ENCODE measurements at regions not wholly inside any gene's neighbourhood (a gene's known extent, or its start where the extent isn't known, plus 50 kb on each side); places are given as distances from the start of the nearest gene placed in this dataset.

DNA sequence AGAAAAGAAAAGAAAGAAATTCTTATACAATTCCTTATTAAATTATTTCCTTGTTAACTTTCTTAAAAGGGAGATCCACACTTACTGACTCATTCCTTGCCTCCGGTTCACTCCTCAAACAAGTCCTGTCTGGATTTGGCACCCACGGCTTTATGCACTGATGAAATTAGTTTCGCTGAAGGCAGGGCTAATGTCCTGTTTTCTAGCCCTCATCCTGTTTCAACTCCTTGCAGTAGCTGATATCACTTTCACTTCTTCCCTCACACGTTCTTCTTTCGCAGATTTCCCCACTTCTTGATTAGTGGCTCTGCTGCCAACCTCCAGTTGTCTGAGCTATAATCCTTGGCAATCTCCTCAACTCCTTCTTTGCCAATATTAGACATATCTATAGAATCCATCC lies 215.2 kb downstream of the URB2 start:
- TF ChIP-seq, protein P1, sequence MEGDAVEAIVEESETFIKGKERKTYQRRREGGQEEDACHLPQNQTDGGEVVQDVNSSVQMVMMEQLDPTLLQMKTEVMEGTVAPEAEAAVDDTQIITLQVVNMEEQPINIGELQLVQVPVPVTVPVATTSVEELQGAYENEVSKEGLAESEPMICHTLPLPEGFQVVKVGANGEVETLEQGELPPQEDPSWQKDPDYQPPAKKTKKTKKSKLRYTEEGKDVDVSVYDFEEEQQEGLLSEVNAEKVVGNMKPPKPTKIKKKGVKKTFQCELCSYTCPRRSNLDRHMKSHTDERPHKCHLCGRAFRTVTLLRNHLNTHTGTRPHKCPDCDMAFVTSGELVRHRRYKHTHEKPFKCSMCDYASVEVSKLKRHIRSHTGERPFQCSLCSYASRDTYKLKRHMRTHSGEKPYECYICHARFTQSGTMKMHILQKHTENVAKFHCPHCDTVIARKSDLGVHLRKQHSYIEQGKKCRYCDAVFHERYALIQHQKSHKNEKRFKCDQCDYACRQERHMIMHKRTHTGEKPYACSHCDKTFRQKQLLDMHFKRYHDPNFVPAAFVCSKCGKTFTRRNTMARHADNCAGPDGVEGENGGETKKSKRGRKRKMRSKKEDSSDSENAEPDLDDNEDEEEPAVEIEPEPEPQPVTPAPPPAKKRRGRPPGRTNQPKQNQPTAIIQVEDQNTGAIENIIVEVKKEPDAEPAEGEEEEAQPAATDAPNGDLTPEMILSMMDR (IDR thresholded peaks at IDR 0.05; ENCODE audit: low read depth, low read length) = no peak
- TF ChIP-seq POLR2A (IDR thresholded peaks at IDR 0.05; ENCODE audit: extremely low read depth, insufficient read length) (no peak), MYC (IDR thresholded peaks at IDR 0.05; ENCODE audit: low read depth, low read length) (no peak)
- TF ChIP-seq, protein P2, sequence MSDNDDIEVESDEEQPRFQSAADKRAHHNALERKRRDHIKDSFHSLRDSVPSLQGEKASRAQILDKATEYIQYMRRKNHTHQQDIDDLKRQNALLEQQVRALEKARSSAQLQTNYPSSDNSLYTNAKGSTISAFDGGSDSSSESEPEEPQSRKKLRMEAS (IDR thresholded peaks at IDR 0.05; ENCODE audit: low read depth, low read length) = no peak

Data from NB4 (cell line).